WTC11 (cell line): ENCODE measurements at regions not wholly inside any gene's neighbourhood (a gene's known extent, or its start where the extent isn't known, plus 50 kb on each side); places are given as distances from the start of the nearest gene placed in this dataset.

ENCODE experiments used
- ATAC-seq: fragments of 200-7000 bp; cut with Tn5 transposase; 2 replicates; pipeline ENCODE4 v1.10.0; 2021; ENCODE audit warnings: mild to moderate bottlenecking, moderate library complexity
- CTCF ChIA-PET: fragments of 300-600 bp; sonication (Branson Sonifier 250); formaldehyde crosslinking; loops from one replicate; lab custom pipeline; 2021; ENCODE audit warnings: antibody characterized with exemption; lab: Charles Lee
- POLR2A ChIA-PET: fragments of 350-600 bp; sonication (Branson Sonifier 250); formaldehyde crosslinking; loops from one replicate; lab custom pipeline; 2021; ENCODE audit warnings: antibody characterized with exemption; lab: Charles Lee
- DNase-seq: peaks from one replicate; pipeline ENCODE4 v3.0.0; 2021; ENCODE audit warnings: low spot score
- H3K27ac Mint-ChIP-seq: 2 replicates; pipeline ENCODE4 v1.8.0; 2021; ENCODE audit warnings: mixed read lengths
- H3K27me3 Mint-ChIP-seq: 2 replicates; pipeline ENCODE4 v1.8.0; 2021; ENCODE audit warnings: low read depth, mild to moderate bottlenecking, moderate library complexity, mixed read lengths
- H3K36me3 Mint-ChIP-seq: 2 replicates; pipeline ENCODE4 v1.8.0; 2021; ENCODE audit warnings: mixed read lengths
- H3K4me1 Mint-ChIP-seq: 2 replicates; pipeline ENCODE4 v1.8.0; 2022; ENCODE audit warnings: mixed read lengths
- H3K4me3 Mint-ChIP-seq: 2 replicates; pipeline ENCODE4 v1.8.0; 2021; ENCODE audit warnings: mild to moderate bottlenecking, moderate library complexity, mixed read lengths
- H3K9me3 Mint-ChIP-seq: 2 replicates; pipeline ENCODE4 v1.8.0; 2021; ENCODE audit warnings: mixed read lengths
- CREB1 ChIP-seq: sonication (generic); formaldehyde crosslinking; IDR thresholded peaks from 2 replicates; pipeline ENCODE4 v1.8.0; 2023; ENCODE audit warnings: mild to moderate bottlenecking, missing genetic modification reagents
- ELF4 ChIP-seq: sonication (generic); formaldehyde crosslinking; IDR thresholded peaks from 2 replicates; pipeline ENCODE4 v1.8.1; 2022; ENCODE audit warnings: low read depth, mild to moderate bottlenecking, moderate library complexity, missing genetic modification reagents
- GRHL2 ChIP-seq: fragments of 250-450 bp; sonication (Bioruptor Pico); IDR thresholded peaks from 2 replicates; pipeline ENCODE4 v1.8.0; 2022; ENCODE audit warnings: mild to moderate bottlenecking, moderate library complexity; ENCODE audit not compliant: insufficient replicate concordance, severe bottlenecking
- HMGA2 ChIP-seq: fragments of 250-450 bp; sonication (Bioruptor Pico); IDR thresholded peaks from 2 replicates; pipeline ENCODE4 v1.4.0; 2021; ENCODE audit warnings: mild to moderate bottlenecking, moderate library complexity
- KAT7 ChIP-seq: sonication (generic); formaldehyde crosslinking; IDR thresholded peaks from 2 replicates; pipeline ENCODE4 v1.8.1; 2023; ENCODE audit warnings: missing genetic modification reagents, mild to moderate bottlenecking, borderline replicate concordance
- NFATC4 ChIP-seq: fragments of 250-450 bp; sonication (Bioruptor Pico); IDR thresholded peaks from 2 replicates; pipeline ENCODE4 v1.9.0; 2021; ENCODE audit warnings: mild to moderate bottlenecking
- NR3C1 ChIP-seq: sonication (generic); formaldehyde crosslinking; conservative IDR thresholded peaks from 2 replicates; pipeline ENCODE4 v1.8.1; 2023; ENCODE audit warnings: low read depth, mild to moderate bottlenecking, missing genetic modification reagents
- PRRX2 ChIP-seq: fragments of 250-450 bp; sonication (Bioruptor Pico); IDR thresholded peaks from 2 replicates; pipeline ENCODE4 v1.8.0; 2021; ENCODE audit warnings: mild to moderate bottlenecking
- SMAD4 ChIP-seq: sonication (generic); formaldehyde crosslinking; IDR thresholded peaks from 2 replicates; pipeline ENCODE4 v1.8.0; 2022; ENCODE audit warnings: mild to moderate bottlenecking, missing genetic modification reagents
- SOX15 ChIP-seq: fragments of 250-450 bp; sonication (Bioruptor Pico); IDR thresholded peaks from 2 replicates; pipeline ENCODE4 v1.9.0; 2021; ENCODE audit warnings: mild to moderate bottlenecking
- TP53 ChIP-seq: sonication (generic); formaldehyde crosslinking; IDR thresholded peaks from 2 replicates; pipeline ENCODE4 v1.8.1; 2023; ENCODE audit warnings: mild to moderate bottlenecking, missing genetic modification reagents
- ZNF121 ChIP-seq: sonication (generic); formaldehyde crosslinking; IDR thresholded peaks from 2 replicates; pipeline ENCODE4 v1.8.0; 2023; ENCODE audit warnings: missing genetic modification reagents
- ZNF416 ChIP-seq: fragments of 250-450 bp; sonication (Bioruptor Pico); IDR thresholded peaks from 2 replicates; pipeline ENCODE4 v1.9.0; 2021; ENCODE audit warnings: mild to moderate bottlenecking, inconsistent platforms
- TF ChIP-seq, protein P1 (sequence below): sonication (generic); formaldehyde crosslinking; IDR thresholded peaks from 2 replicates; pipeline ENCODE4 v1.8.1; 2023; ENCODE audit warnings: mild to moderate bottlenecking, missing genetic modification reagents, borderline replicate concordance
- TF ChIP-seq, protein P2 (sequence below): fragments of 250-450 bp; sonication (Bioruptor Pico); IDR thresholded peaks from 2 replicates; pipeline ENCODE4 v1.9.0; 2021; ENCODE audit warnings: moderate library complexity, mild to moderate bottlenecking, inconsistent platforms, borderline replicate concordance
- TF ChIP-seq, protein P3 (sequence below): sonication (generic); formaldehyde crosslinking; IDR thresholded peaks from 2 replicates; pipeline ENCODE4 v1.8.1; 2022; ENCODE audit warnings: missing genetic modification reagents, borderline replicate concordance
- TF ChIP-seq, protein P4 (sequence below): sonication (generic); formaldehyde crosslinking; IDR thresholded peaks from 2 replicates; pipeline ENCODE4 v1.8.1; 2022; ENCODE audit warnings: low read depth, missing genetic modification reagents, borderline replicate concordance
- TF ChIP-seq, protein P5 (sequence below): sonication (generic); formaldehyde crosslinking; IDR thresholded peaks from 2 replicates; pipeline ENCODE4 v1.8.1; 2023; ENCODE audit warnings: mild to moderate bottlenecking, missing genetic modification reagents
- TF ChIP-seq, protein P6 (sequence below): sonication (generic); formaldehyde crosslinking; IDR thresholded peaks from 2 replicates; pipeline ENCODE4 v1.8.1; 2022; ENCODE audit warnings: mild to moderate bottlenecking, moderate library complexity, missing genetic modification reagents
- TF ChIP-seq, protein P7 (sequence below): fragments of 250-450 bp; sonication (Bioruptor Pico); IDR thresholded peaks from 2 replicates; pipeline ENCODE4 v1.8.0; 2021; ENCODE audit warnings: mild to moderate bottlenecking
- TF ChIP-seq, protein P8 (sequence below): sonication (generic); formaldehyde crosslinking; IDR thresholded peaks from 2 replicates; pipeline ENCODE4 v1.8.0; 2023; ENCODE audit warnings: missing genetic modification reagents, mild to moderate bottlenecking, borderline replicate concordance

DNA sequence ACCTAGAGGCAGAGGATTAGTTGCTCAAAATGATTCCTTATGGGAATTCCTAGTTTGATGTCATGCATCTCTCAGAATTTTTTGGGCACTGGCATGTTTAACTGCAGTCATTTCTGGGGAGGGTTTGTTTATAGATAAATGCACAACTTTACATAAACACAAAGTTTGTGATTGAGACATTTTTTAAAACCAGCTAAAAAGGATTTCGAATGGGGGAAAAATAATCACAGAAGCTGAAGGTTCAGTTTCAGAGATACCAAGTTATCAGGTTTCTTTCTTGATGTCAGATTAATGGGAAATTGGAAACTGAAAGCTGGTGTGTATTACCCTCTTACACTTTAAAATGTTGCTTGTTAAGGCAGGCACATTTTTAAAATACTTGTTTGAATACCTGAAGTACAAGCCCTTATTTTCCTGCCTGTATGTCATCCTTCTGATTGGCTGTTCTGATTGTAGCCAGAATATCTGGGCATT, 72.1 kb downstream of the DISP1 start (continued):
- TF ChIP-seq GRHL2 (CRISPR knock-in tag), result no peak
- no peak for TF ChIP-seq KAT7 (CRISPR knock-in tag)
- TF ChIP-seq, protein P1, sequence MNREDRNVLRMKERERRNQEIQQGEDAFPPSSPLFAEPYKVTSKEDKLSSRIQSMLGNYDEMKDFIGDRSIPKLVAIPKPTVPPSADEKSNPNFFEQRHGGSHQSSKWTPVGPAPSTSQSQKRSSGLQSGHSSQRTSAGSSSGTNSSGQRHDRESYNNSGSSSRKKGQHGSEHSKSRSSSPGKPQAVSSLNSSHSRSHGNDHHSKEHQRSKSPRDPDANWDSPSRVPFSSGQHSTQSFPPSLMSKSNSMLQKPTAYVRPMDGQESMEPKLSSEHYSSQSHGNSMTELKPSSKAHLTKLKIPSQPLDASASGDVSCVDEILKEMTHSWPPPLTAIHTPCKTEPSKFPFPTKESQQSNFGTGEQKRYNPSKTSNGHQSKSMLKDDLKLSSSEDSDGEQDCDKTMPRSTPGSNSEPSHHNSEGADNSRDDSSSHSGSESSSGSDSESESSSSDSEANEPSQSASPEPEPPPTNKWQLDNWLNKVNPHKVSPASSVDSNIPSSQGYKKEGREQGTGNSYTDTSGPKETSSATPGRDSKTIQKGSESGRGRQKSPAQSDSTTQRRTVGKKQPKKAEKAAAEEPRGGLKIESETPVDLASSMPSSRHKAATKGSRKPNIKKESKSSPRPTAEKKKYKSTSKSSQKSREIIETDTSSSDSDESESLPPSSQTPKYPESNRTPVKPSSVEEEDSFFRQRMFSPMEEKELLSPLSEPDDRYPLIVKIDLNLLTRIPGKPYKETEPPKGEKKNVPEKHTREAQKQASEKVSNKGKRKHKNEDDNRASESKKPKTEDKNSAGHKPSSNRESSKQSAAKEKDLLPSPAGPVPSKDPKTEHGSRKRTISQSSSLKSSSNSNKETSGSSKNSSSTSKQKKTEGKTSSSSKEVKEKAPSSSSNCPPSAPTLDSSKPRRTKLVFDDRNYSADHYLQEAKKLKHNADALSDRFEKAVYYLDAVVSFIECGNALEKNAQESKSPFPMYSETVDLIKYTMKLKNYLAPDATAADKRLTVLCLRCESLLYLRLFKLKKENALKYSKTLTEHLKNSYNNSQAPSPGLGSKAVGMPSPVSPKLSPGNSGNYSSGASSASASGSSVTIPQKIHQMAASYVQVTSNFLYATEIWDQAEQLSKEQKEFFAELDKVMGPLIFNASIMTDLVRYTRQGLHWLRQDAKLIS, result no peak
- no peak for TF ChIP-seq SOX15 (CRISPR knock-in tag)
- TF ChIP-seq SMAD4 (CRISPR knock-in tag), result no peak
- no peak for TF ChIP-seq NR3C1 (CRISPR knock-in tag)
- TF ChIP-seq, protein P2, sequence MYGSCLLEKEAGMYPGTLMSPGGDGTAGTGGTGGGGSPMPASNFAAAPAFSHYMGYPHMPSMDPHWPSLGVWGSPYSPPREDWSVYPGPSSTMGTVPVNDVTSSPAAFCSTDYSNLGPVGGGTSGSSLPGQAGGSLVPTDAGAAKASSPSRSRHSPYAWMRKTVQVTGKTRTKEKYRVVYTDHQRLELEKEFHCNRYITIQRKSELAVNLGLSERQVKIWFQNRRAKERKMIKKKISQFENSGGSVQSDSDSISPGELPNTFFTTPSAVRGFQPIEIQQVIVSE (CRISPR knock-in tag), result no peak

DNA sequence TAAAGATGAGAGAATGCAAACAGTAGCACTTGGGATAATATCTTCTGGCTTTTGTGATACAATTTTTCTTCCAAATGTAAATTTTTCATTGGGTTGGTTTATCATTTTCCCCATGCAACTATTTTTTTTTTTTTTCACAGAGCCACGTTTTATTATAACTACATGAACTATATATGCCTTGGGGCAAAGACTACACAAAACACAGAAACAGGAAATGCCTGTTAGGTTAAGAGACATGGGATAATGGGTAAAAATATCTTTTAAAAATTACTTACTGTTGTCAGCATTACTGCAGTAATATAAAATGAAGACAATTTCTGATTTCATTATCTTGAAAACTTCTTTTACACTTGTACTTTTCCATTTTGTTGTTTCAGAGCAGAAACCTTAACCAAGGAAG, 74.6 kb downstream of the DISP1 start:
- DNase-seq (no peak), ATAC-seq (no peak)
- H3K36me3 Mint-ChIP-seq, result 0 out of 2 replicates have a peak, but pooled peaks cover 3% of the 10 kb centered on the region
- no peaks in the 10 kb centered on the region for H3K9me3 Mint-ChIP-seq
- POLR2A ChIA-PET, result no interaction called here
- H3K27ac Mint-ChIP-seq, result no peak overlapping the region
- H3K4me3 Mint-ChIP-seq, result no peak overlapping the region
- no peaks in the 10 kb centered on the region; the same call in 1 of the 2 replicates for H3K27me3 Mint-ChIP-seq
- H3K4me1 Mint-ChIP-seq, result 0 out of 2 replicates have a peak, but pooled peaks cover 3% of the 10 kb centered on the region
- CTCF ChIA-PET, result no interaction called here
- TF ChIP-seq ZNF416 (CRISPR knock-in tag) (no peak), HMGA2 (CRISPR knock-in tag) (no peak), CREB1 (no peak), ZNF121 (no peak), NFATC4 (CRISPR knock-in tag) (no peak), TP53 (CRISPR knock-in tag) (no peak), ELF4 (CRISPR knock-in tag) (no peak), PRRX2 (CRISPR knock-in tag) (no peak)
- TF ChIP-seq, protein P3, sequence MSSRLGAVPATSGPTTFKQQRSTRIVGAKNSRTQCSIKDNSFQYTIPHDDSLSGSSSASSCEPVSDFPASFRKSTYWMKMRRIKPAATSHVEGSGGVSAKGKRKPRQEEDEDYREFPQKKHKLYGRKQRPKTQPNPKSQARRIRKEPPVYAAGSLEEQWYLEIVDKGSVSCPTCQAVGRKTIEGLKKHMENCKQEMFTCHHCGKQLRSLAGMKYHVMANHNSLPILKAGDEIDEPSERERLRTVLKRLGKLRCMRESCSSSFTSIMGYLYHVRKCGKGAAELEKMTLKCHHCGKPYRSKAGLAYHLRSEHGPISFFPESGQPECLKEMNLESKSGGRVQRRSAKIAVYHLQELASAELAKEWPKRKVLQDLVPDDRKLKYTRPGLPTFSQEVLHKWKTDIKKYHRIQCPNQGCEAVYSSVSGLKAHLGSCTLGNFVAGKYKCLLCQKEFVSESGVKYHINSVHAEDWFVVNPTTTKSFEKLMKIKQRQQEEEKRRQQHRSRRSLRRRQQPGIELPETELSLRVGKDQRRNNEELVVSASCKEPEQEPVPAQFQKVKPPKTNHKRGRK, result no peak
- TF ChIP-seq, protein P4, sequence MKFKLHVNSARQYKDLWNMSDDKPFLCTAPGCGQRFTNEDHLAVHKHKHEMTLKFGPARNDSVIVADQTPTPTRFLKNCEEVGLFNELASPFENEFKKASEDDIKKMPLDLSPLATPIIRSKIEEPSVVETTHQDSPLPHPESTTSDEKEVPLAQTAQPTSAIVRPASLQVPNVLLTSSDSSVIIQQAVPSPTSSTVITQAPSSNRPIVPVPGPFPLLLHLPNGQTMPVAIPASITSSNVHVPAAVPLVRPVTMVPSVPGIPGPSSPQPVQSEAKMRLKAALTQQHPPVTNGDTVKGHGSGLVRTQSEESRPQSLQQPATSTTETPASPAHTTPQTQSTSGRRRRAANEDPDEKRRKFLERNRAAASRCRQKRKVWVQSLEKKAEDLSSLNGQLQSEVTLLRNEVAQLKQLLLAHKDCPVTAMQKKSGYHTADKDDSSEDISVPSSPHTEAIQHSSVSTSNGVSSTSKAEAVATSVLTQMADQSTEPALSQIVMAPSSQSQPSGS (CRISPR knock-in tag), result no peak
- TF ChIP-seq, protein P5, sequence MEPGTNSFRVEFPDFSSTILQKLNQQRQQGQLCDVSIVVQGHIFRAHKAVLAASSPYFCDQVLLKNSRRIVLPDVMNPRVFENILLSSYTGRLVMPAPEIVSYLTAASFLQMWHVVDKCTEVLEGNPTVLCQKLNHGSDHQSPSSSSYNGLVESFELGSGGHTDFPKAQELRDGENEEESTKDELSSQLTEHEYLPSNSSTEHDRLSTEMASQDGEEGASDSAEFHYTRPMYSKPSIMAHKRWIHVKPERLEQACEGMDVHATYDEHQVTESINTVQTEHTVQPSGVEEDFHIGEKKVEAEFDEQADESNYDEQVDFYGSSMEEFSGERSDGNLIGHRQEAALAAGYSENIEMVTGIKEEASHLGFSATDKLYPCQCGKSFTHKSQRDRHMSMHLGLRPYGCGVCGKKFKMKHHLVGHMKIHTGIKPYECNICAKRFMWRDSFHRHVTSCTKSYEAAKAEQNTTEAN (CRISPR knock-in tag), result no peak
- TF ChIP-seq, protein P6, sequence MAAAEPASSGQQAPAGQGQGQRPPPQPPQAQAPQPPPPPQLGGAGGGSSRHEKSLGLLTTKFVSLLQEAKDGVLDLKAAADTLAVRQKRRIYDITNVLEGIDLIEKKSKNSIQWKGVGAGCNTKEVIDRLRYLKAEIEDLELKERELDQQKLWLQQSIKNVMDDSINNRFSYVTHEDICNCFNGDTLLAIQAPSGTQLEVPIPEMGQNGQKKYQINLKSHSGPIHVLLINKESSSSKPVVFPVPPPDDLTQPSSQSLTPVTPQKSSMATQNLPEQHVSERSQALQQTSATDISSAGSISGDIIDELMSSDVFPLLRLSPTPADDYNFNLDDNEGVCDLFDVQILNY (CRISPR knock-in tag), result no peak
- TF ChIP-seq, protein P7, sequence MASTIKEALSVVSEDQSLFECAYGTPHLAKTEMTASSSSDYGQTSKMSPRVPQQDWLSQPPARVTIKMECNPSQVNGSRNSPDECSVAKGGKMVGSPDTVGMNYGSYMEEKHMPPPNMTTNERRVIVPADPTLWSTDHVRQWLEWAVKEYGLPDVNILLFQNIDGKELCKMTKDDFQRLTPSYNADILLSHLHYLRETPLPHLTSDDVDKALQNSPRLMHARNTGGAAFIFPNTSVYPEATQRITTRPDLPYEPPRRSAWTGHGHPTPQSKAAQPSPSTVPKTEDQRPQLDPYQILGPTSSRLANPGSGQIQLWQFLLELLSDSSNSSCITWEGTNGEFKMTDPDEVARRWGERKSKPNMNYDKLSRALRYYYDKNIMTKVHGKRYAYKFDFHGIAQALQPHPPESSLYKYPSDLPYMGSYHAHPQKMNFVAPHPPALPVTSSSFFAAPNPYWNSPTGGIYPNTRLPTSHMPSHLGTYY (CRISPR knock-in tag), result no peak
- TF ChIP-seq, protein P8, sequence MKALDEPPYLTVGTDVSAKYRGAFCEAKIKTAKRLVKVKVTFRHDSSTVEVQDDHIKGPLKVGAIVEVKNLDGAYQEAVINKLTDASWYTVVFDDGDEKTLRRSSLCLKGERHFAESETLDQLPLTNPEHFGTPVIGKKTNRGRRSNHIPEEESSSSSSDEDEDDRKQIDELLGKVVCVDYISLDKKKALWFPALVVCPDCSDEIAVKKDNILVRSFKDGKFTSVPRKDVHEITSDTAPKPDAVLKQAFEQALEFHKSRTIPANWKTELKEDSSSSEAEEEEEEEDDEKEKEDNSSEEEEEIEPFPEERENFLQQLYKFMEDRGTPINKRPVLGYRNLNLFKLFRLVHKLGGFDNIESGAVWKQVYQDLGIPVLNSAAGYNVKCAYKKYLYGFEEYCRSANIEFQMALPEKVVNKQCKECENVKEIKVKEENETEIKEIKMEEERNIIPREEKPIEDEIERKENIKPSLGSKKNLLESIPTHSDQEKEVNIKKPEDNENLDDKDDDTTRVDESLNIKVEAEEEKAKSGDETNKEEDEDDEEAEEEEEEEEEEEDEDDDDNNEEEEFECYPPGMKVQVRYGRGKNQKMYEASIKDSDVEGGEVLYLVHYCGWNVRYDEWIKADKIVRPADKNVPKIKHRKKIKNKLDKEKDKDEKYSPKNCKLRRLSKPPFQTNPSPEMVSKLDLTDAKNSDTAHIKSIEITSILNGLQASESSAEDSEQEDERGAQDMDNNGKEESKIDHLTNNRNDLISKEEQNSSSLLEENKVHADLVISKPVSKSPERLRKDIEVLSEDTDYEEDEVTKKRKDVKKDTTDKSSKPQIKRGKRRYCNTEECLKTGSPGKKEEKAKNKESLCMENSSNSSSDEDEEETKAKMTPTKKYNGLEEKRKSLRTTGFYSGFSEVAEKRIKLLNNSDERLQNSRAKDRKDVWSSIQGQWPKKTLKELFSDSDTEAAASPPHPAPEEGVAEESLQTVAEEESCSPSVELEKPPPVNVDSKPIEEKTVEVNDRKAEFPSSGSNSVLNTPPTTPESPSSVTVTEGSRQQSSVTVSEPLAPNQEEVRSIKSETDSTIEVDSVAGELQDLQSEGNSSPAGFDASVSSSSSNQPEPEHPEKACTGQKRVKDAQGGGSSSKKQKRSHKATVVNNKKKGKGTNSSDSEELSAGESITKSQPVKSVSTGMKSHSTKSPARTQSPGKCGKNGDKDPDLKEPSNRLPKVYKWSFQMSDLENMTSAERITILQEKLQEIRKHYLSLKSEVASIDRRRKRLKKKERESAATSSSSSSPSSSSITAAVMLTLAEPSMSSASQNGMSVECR (CRISPR knock-in tag), result no peak
